Posterior cingulate gyrus (tissue), 11 donors: ENCODE measurements at regions not wholly inside any gene's neighbourhood (a gene's known extent, or its start where the extent isn't known, plus 50 kb on each side); places are given as distances from the start of the nearest gene placed in this dataset.

Experiments used
- DNase-seq, 10 donors: peaks; one replicate each; pipeline versions ENCODE4 v3.0.0 to v3.0.0-alpha.2; 2020 to 2021; ENCODE audit warnings: mixed read lengths in 3 of 10
- intact Hi-C: fragments of 100-400 bp; cut with DNase I; formaldehyde crosslinking; loops from one replicate; pipeline ENCODE4 v1.15.1; 2023

- no peak for DNase-seq
- intact Hi-C loops, result no loop called here
Observed at GRCh38 chr4:11271263-11271662, 157.4 kb downstream of the HS3ST1 start.

GRCh38 chr4:11268149-11268548, 160.5 kb downstream of the HS3ST1 start:
- intact Hi-C loops, result no loop called here
- no peak for DNase-seq

- intact Hi-C loops, result no loop called here
Observed at GRCh38 chr4:11264841-11265240, 163.9 kb downstream of the HS3ST1 start.

GRCh38 chr4:11264346-11264745, 164.3 kb downstream of the HS3ST1 start:
- intact Hi-C loops, result no loop called here
- no peak for DNase-seq

More at GRCh38 chr4:11264841-11265240, 163.9 kb downstream of the HS3ST1 start:
- no peak for DNase-seq

- DNase-seq, result no peak
- intact Hi-C loops, result no loop called here
Observed at GRCh38 chr4:11263208-11263607, 165.5 kb downstream of the HS3ST1 start.

GRCh38 chr4:11261066-11261850, 167.4 kb downstream of the HS3ST1 start:
- intact Hi-C loops, result no loop called here
- no peak for DNase-seq

- intact Hi-C loops, result no loop called here
Observed at GRCh38 chr4:11259837-11260236, 168.9 kb downstream of the HS3ST1 start.

GRCh38 chr4:11252149-11252548, 176.5 kb downstream of the HS3ST1 start:
- intact Hi-C loops, result no loop called here
- no peak for DNase-seq

More at GRCh38 chr4:11259837-11260236, 168.9 kb downstream of the HS3ST1 start:
- no peak for DNase-seq

GRCh38 chr4:11250510-11250909, 178.2 kb downstream of the HS3ST1 start:
- no peak for DNase-seq
- intact Hi-C loops, result no loop called here

GRCh38 chr4:11232015-11232414, 196.7 kb downstream of the HS3ST1 start:
- intact Hi-C loops, result no loop called here

GRCh38 chr4:11230866-11231265, 197.8 kb downstream of the HS3ST1 start:
- intact Hi-C loops, result no loop called here
- DNase-seq, result no peak

More at GRCh38 chr4:11232015-11232414, 196.7 kb downstream of the HS3ST1 start:
- DNase-seq, result no peak

- intact Hi-C loops, result no loop called here
- DNase-seq, result no peak
Observed at GRCh38 chr4:11228530-11228929, 200.2 kb downstream of the HS3ST1 start.

GRCh38 chr4:11223311-11223710, 205.4 kb downstream of the HS3ST1 start:
- DNase-seq, result peak in 1 of 10 donors; percentile 47
- intact Hi-C loops, result no loop called here

GRCh38 chr4:11218692-11219091, 210.0 kb downstream of the HS3ST1 start:
- DNase-seq, result no peak
- intact Hi-C loops, result no loop called here

- intact Hi-C loops, result no loop called here
- no peak for DNase-seq
Observed at GRCh38 chr4:11216520-11216919, 212.2 kb downstream of the HS3ST1 start.

- DNase-seq, result no peak
- intact Hi-C loops, result no loop called here
Observed at GRCh38 chr4:11214281-11214680, 214.4 kb downstream of the HS3ST1 start.

- intact Hi-C loops, result no loop called here
- DNase-seq, result no peak
Observed at GRCh38 chr4:11209826-11210225, 218.9 kb downstream of the HS3ST1 start.

GRCh38 chr4:11201256-11201655, 227.4 kb downstream of the HS3ST1 start:
- no peak for DNase-seq
- intact Hi-C loops, result no loop called here

GRCh38 chr4:11198516-11199305, 230.0 kb downstream of the HS3ST1 start:
- no peak for DNase-seq
- intact Hi-C loops, result no loop called here

- no peak for DNase-seq
- intact Hi-C loops, result no loop called here
Observed at GRCh38 chr4:11197631-11198341, 230.9 kb downstream of the HS3ST1 start.

GRCh38 chr4:11196927-11197522, 231.7 kb downstream of the HS3ST1 start:
- DNase-seq, result no peak
- intact Hi-C loops, result no loop called here
